ENCODE measurements at regions not wholly inside any gene's neighbourhood (a gene's known extent, or its start where the extent isn't known, plus 50 kb on each side); places are given as distances from the start of the nearest gene placed in this dataset.

GRCh38 chr12:24723759-24724158 lies 225.1 kb downstream of the BCAT1 start:
- no peak overlapping the region for H3K27ac ChIP-seq
- TF ChIP-seq CTCF (conservative IDR thresholded peaks at IDR 0.05): no peak

- H3K27ac ChIP-seq: no peak overlapping the region
- no peak for TF ChIP-seq CTCF (conservative IDR thresholded peaks at IDR 0.05)
Observed at GRCh38 chr12:24721191-24721590, 227.7 kb downstream of the BCAT1 start.

GRCh38 chr12:24719293-24719721 lies 229.6 kb downstream of the BCAT1 start:
- no peak overlapping the region for H3K27ac ChIP-seq
- no peak for TF ChIP-seq CTCF (conservative IDR thresholded peaks at IDR 0.05)

- TF ChIP-seq CTCF (conservative IDR thresholded peaks at IDR 0.05): no peak
- H3K27ac ChIP-seq: no peak overlapping the region
Observed at GRCh38 chr12:24718617-24719016, 230.3 kb downstream of the BCAT1 start.

GRCh38 chr12:24714237-24714636 lies 234.7 kb downstream of the BCAT1 start:
- H3K27ac ChIP-seq: no peak overlapping the region
- no peak for TF ChIP-seq CTCF (conservative IDR thresholded peaks at IDR 0.05)

- no peak for TF ChIP-seq CTCF (conservative IDR thresholded peaks at IDR 0.05)
- H3K27ac ChIP-seq: no peak overlapping the region
Observed at GRCh38 chr12:24711056-24712008, 237.6 kb downstream of the BCAT1 start.

GRCh38 chr12:24709216-24709615 lies 239.7 kb downstream of the BCAT1 start:
- no peak overlapping the region for H3K27ac ChIP-seq
- TF ChIP-seq CTCF (conservative IDR thresholded peaks at IDR 0.05): no peak

All from VCaP (cell line).